H1 (cell line): ENCODE measurements at regions not wholly inside any gene's neighbourhood (a gene's known extent, or its start where the extent isn't known, plus 50 kb on each side); places are given as distances from the start of the nearest gene placed in this dataset.

ENCODE experiments used
- CTCF ChIA-PET: fragments of 300-600 bp; sonication (Branson Sonifier 250); formaldehyde crosslinking; loops from one replicate; lab custom pipeline; 2021; ENCODE audit not compliant: partially characterized antibody; lab: Charles Lee
- POLR2A ChIA-PET: fragments of 300-600 bp; sonication (Branson Sonifier 250); formaldehyde crosslinking; loops from one replicate; lab custom pipeline; 2021; ENCODE audit warnings: inconsistent platforms; ENCODE audit not compliant: partially characterized antibody; lab: Charles Lee
- DNase-seq, 2 experiments: peaks; one replicate each; pipeline versions ENCODE4 v3.0.0 to v3.0.0-alpha.2; 2010 to 2022; ENCODE audit warnings: low spot score in 2 of 2, low read depth in 1 of 2, mixed read lengths in 1 of 2
- FAIRE-seq: peaks from 2 replicates; lab custom pipeline; 2011; peaks lifted over from hg19 to GRCh38; lab: Jason Lieb, UNC
- H2AFZ ChIP-seq: 2 replicates; pipeline ENCODE4 v1.8.1; 2012; ENCODE audit warnings: low read length, inconsistent platforms
- H2AK5ac ChIP-seq: 2 replicates; pipeline ENCODE4 v1.6.1; 2013; ENCODE audit warnings: low read depth, low read length
- H2BK120ac ChIP-seq: replicated peaks from 2 replicates; pipeline ENCODE3; 2013; ENCODE audit warnings: low read depth, low read length, inconsistent platforms
- H2BK12ac ChIP-seq: 2 replicates; pipeline ENCODE4 v1.6.1; 2013; ENCODE audit warnings: low read depth, low read length
- H2BK15ac ChIP-seq: 2 replicates; pipeline ENCODE4 v1.6.1; 2013; ENCODE audit warnings: low read length
- H2BK20ac ChIP-seq: 2 replicates; pipeline ENCODE4 v1.6.1; 2013; ENCODE audit warnings: low read length
- H2BK5ac ChIP-seq: 2 replicates; pipeline ENCODE4 v1.6.1; 2013; ENCODE audit warnings: low read depth, low read length
- H3K14ac ChIP-seq: 2 replicates; pipeline ENCODE4 v1.6.1; 2013; ENCODE audit warnings: inconsistent platforms; ENCODE audit not compliant: insufficient read length
- H3K18ac ChIP-seq: 2 replicates; pipeline ENCODE4 v1.6.1; 2013; ENCODE audit warnings: low read length; ENCODE audit errors: extremely low read depth
- H3K23ac ChIP-seq: 2 replicates; pipeline ENCODE4 v1.6.1; 2013; ENCODE audit warnings: inconsistent platforms; ENCODE audit not compliant: insufficient read length
- H3K23me2 ChIP-seq: 2 replicates; pipeline ENCODE4 v1.6.1; 2013; ENCODE audit warnings: low read depth, low read length
- H3K27ac ChIP-seq: 2 replicates; pipeline ENCODE4 v1.6.1; 2011; ENCODE audit warnings: low read depth, low read length, inconsistent platforms
- H3K27me3 ChIP-seq, 4 experiments: replicated peaks in 1 of 4; 1 replicate in 1 of 4; 2 replicates in 3 of 4; pipeline versions ENCODE4 v1.6.1 to v1.8.1; 2011 to 2013; ENCODE audit warnings: low read length in 3 of 4, mild to moderate bottlenecking in 3 of 4, inconsistent platforms in 2 of 4, mixed read lengths in 2 of 4, moderate library complexity in 1 of 4; ENCODE audit not compliant: control insufficient read depth in 3 of 4, insufficient read depth in 3 of 4; ENCODE audit errors: extremely low read depth in 1 of 4
- H3K36me3 ChIP-seq, 4 experiments: 2 replicates each; pipeline versions ENCODE4 v1.6.1 to v1.8.1; 2011 to 2013; ENCODE audit warnings: mild to moderate bottlenecking in 4 of 4, low read length in 3 of 4, moderate library complexity in 2 of 4, control low read depth in 1 of 4, inconsistent platforms in 1 of 4; ENCODE audit not compliant: insufficient read depth in 4 of 4, control insufficient read depth in 2 of 4
- H3K4ac ChIP-seq: replicated peaks from 2 replicates; pipeline ENCODE3; 2013; ENCODE audit warnings: low read length, low read depth, mixed read lengths, inconsistent platforms; ENCODE audit not compliant: insufficient read length
- H3K4me1 ChIP-seq, 4 experiments: replicated peaks in 1 of 4; 1 replicate in 1 of 4; 2 replicates in 3 of 4; pipeline versions ENCODE4 v1.6.1 to v1.8.1; 2011 to 2013; ENCODE audit warnings: low read length in 3 of 4, inconsistent platforms in 2 of 4, mixed read lengths in 1 of 4; ENCODE audit not compliant: insufficient read depth in 4 of 4, control insufficient read depth in 3 of 4
- H3K4me2 ChIP-seq, 2 experiments: 2 replicates each; pipeline versions ENCODE4 v1.6.1 to v1.8.1; 2011 to 2013; ENCODE audit warnings: low read depth in 2 of 2, low read length in 2 of 2, control low read depth in 1 of 2, inconsistent platforms in 1 of 2, mild to moderate bottlenecking in 1 of 2; ENCODE audit not compliant: insufficient read depth in 1 of 2
- H3K4me3 ChIP-seq, 4 experiments: fragments of 200-600, 300-600 bp in 1 of 4; sonication (generic), shearing (Covaris generic), sonication (Bioruptor Twin) in 1 of 4; 2 replicates each; pipeline versions ENCODE4 v1.5.1 to v1.8.1; 2011 to 2016; ENCODE audit warnings: low read length in 4 of 4, low read depth in 3 of 4, control low read depth in 2 of 4, inconsistent platforms in 2 of 4, mild to moderate bottlenecking in 2 of 4, mixed read lengths in 1 of 4, moderate library complexity in 1 of 4; ENCODE audit not compliant: insufficient read depth in 2 of 4; ENCODE audit errors: extremely low read depth in 1 of 4
- H3K56ac ChIP-seq: replicated peaks from 2 replicates; pipeline ENCODE3; 2013; ENCODE audit warnings: low read depth, mild to moderate bottlenecking, mixed read lengths, low read length, inconsistent platforms; ENCODE audit not compliant: insufficient read length
- H3K79me1 ChIP-seq: 2 replicates; pipeline ENCODE4 v1.6.1; 2013; ENCODE audit warnings: low read depth, low read length, control low read depth
- H3K79me2 ChIP-seq, 2 experiments: 2 replicates each; pipeline versions ENCODE4 v1.6.1 to v1.8.1; 2012 to 2013; ENCODE audit warnings: low read length in 2 of 2, mild to moderate bottlenecking in 2 of 2, inconsistent platforms in 1 of 2; ENCODE audit not compliant: insufficient read depth in 2 of 2, control insufficient read depth in 1 of 2
- H3K9ac ChIP-seq, 4 experiments: replicated peaks in 1 of 4; 1 replicate in 1 of 4; 2 replicates in 3 of 4; pipeline versions ENCODE4 v1.6.1 to v1.8.1; 2011 to 2013; ENCODE audit warnings: low read depth in 3 of 4, low read length in 3 of 4, control low read depth in 2 of 4, mild to moderate bottlenecking in 2 of 4, moderate library complexity in 2 of 4, inconsistent platforms in 1 of 4; ENCODE audit errors: extremely low read depth in 1 of 4
- H3K9me3 ChIP-seq, 2 experiments: 2 replicates each; pipeline versions ENCODE4 v1.6.1 to v1.8.1; 2012 to 2013; ENCODE audit warnings: mild to moderate bottlenecking in 2 of 2, moderate library complexity in 2 of 2, control low read depth in 1 of 2, inconsistent platforms in 1 of 2, low read depth in 1 of 2, low read length in 1 of 2, mixed read lengths in 1 of 2; ENCODE audit not compliant: insufficient read depth in 2 of 2
- H4K20me1 ChIP-seq, 2 experiments: replicated peaks in 1 of 2; 2 replicates each; pipeline versions ENCODE3 to v1.8.1; 2011 to 2013; ENCODE audit warnings: inconsistent platforms in 2 of 2, low read length in 2 of 2, mild to moderate bottlenecking in 1 of 2; ENCODE audit not compliant: insufficient read depth in 2 of 2, control insufficient read depth in 1 of 2
- H4K5ac ChIP-seq: 2 replicates; pipeline ENCODE4 v1.6.1; 2013; ENCODE audit warnings: low read length, low read depth, mixed read lengths, inconsistent platforms; ENCODE audit not compliant: insufficient read length
- H4K8ac ChIP-seq: 2 replicates; pipeline ENCODE4 v1.8.0; 2013; ENCODE audit warnings: mild to moderate bottlenecking, moderate library complexity, low read length, inconsistent platforms; ENCODE audit not compliant: insufficient read depth; ENCODE audit errors: extremely low read depth
- H4K91ac ChIP-seq: replicated peaks from 2 replicates; pipeline ENCODE3; 2013; ENCODE audit warnings: low read length, mixed read lengths, inconsistent platforms; ENCODE audit not compliant: insufficient read length
- WGBS, 2 experiments: shearing (Covaris generic) in 1 of 2; methylation state at CpG; one replicate each; pipeline versions ENCODE4 v1.1.6 to v1.1.7; 2013 to 2015; ENCODE audit warnings: low lambda C conversion rate in 2 of 2, mixed read lengths in 2 of 2, inconsistent platforms in 1 of 2, low coverage in 1 of 2, missing lambda C conversion rate in 1 of 2; ENCODE audit not compliant: insufficient replicate concordance in 2 of 2, insufficient coverage in 1 of 2, insufficient read length in 1 of 2; ENCODE audit errors: extremely low coverage in 1 of 2, missing lambda C conversion rate in 1 of 2; 5-methylcytosine and 5-hydroxymethylcytosine counted together
- TF ChIP-seq, protein P1 (sequence below): fragments of 300-600 bp; sonication (generic); IDR thresholded peaks from 2 replicates; pipeline ENCODE4 v1.7.1; 2012; ENCODE audit warnings: low read length, moderate library complexity, mild to moderate bottlenecking, inconsistent platforms; ENCODE audit not compliant: insufficient replicate concordance

DNA sequence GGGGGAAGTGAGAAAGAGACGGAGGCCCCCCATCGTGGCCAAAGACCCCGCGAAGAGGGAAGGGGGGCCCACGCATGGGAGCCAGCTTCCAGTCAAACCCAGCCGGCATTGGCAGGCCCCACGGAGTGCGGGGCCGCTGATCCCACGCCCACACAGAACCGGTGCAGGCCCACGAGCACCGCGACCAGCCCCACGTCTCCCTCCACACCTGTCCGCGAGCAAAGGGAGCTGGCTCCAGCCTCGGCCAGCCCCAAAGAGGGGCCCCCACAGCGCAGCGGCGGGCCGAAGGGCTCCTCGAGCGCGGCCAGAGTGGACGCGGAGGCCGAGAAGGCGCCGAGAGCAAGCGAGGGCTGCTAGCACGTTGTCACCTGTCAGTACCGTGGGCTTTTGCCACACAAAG is 125.0 kb upstream of the TWIST2 start:
- 91% methylated on average over 33 of the region's 33 CpGs; no CpG with 5 or more reads in 1 of the 2 experiments for WGBS, 2 experiments
- H2AFZ ChIP-seq: no peak overlapping the region
- H3K79me1 ChIP-seq: no peaks in the 10 kb centered on the region
- no peaks in the 10 kb centered on the region for H3K27me3 ChIP-seq
- no peak overlapping the region for H3K56ac ChIP-seq
- no peak overlapping the region for H3K18ac ChIP-seq
- H3K79me2 ChIP-seq: no peaks in the 10 kb centered on the region
- FAIRE-seq (no peak), DNase-seq (no peak)
- no peak overlapping the region for H3K23ac ChIP-seq
- no peak overlapping the region for H2BK12ac ChIP-seq
- no peak overlapping the region for H3K9ac ChIP-seq
- no peak overlapping the region for H4K8ac ChIP-seq
- H2BK15ac ChIP-seq: no peak overlapping the region
- ChIA-PET CTCF (no interaction called here), POLR2A (no interaction called here)
- no peak overlapping the region for H4K91ac ChIP-seq
- H3K4me3 ChIP-seq: no peak overlapping the region
- no peak overlapping the region for H3K27ac ChIP-seq
- H3K4ac ChIP-seq: no peak overlapping the region
- no peak overlapping the region for H2BK5ac ChIP-seq
- H3K4me1 ChIP-seq: no peaks in the 10 kb centered on the region
- no peak overlapping the region for H4K5ac ChIP-seq
- no peaks in the 10 kb centered on the region for H3K9me3 ChIP-seq
- H2AK5ac ChIP-seq: no peak overlapping the region
- no peak overlapping the region for H3K4me2 ChIP-seq
- no peaks in the 10 kb centered on the region for H3K36me3 ChIP-seq
- H4K20me1 ChIP-seq: no peaks in the 10 kb centered on the region
- H3K14ac ChIP-seq: no peak overlapping the region
- H3K23me2 ChIP-seq: no peaks in the 10 kb centered on the region
- H2BK120ac ChIP-seq: no peak overlapping the region
- H2BK20ac ChIP-seq: no peak overlapping the region
- TF ChIP-seq, protein P1, sequence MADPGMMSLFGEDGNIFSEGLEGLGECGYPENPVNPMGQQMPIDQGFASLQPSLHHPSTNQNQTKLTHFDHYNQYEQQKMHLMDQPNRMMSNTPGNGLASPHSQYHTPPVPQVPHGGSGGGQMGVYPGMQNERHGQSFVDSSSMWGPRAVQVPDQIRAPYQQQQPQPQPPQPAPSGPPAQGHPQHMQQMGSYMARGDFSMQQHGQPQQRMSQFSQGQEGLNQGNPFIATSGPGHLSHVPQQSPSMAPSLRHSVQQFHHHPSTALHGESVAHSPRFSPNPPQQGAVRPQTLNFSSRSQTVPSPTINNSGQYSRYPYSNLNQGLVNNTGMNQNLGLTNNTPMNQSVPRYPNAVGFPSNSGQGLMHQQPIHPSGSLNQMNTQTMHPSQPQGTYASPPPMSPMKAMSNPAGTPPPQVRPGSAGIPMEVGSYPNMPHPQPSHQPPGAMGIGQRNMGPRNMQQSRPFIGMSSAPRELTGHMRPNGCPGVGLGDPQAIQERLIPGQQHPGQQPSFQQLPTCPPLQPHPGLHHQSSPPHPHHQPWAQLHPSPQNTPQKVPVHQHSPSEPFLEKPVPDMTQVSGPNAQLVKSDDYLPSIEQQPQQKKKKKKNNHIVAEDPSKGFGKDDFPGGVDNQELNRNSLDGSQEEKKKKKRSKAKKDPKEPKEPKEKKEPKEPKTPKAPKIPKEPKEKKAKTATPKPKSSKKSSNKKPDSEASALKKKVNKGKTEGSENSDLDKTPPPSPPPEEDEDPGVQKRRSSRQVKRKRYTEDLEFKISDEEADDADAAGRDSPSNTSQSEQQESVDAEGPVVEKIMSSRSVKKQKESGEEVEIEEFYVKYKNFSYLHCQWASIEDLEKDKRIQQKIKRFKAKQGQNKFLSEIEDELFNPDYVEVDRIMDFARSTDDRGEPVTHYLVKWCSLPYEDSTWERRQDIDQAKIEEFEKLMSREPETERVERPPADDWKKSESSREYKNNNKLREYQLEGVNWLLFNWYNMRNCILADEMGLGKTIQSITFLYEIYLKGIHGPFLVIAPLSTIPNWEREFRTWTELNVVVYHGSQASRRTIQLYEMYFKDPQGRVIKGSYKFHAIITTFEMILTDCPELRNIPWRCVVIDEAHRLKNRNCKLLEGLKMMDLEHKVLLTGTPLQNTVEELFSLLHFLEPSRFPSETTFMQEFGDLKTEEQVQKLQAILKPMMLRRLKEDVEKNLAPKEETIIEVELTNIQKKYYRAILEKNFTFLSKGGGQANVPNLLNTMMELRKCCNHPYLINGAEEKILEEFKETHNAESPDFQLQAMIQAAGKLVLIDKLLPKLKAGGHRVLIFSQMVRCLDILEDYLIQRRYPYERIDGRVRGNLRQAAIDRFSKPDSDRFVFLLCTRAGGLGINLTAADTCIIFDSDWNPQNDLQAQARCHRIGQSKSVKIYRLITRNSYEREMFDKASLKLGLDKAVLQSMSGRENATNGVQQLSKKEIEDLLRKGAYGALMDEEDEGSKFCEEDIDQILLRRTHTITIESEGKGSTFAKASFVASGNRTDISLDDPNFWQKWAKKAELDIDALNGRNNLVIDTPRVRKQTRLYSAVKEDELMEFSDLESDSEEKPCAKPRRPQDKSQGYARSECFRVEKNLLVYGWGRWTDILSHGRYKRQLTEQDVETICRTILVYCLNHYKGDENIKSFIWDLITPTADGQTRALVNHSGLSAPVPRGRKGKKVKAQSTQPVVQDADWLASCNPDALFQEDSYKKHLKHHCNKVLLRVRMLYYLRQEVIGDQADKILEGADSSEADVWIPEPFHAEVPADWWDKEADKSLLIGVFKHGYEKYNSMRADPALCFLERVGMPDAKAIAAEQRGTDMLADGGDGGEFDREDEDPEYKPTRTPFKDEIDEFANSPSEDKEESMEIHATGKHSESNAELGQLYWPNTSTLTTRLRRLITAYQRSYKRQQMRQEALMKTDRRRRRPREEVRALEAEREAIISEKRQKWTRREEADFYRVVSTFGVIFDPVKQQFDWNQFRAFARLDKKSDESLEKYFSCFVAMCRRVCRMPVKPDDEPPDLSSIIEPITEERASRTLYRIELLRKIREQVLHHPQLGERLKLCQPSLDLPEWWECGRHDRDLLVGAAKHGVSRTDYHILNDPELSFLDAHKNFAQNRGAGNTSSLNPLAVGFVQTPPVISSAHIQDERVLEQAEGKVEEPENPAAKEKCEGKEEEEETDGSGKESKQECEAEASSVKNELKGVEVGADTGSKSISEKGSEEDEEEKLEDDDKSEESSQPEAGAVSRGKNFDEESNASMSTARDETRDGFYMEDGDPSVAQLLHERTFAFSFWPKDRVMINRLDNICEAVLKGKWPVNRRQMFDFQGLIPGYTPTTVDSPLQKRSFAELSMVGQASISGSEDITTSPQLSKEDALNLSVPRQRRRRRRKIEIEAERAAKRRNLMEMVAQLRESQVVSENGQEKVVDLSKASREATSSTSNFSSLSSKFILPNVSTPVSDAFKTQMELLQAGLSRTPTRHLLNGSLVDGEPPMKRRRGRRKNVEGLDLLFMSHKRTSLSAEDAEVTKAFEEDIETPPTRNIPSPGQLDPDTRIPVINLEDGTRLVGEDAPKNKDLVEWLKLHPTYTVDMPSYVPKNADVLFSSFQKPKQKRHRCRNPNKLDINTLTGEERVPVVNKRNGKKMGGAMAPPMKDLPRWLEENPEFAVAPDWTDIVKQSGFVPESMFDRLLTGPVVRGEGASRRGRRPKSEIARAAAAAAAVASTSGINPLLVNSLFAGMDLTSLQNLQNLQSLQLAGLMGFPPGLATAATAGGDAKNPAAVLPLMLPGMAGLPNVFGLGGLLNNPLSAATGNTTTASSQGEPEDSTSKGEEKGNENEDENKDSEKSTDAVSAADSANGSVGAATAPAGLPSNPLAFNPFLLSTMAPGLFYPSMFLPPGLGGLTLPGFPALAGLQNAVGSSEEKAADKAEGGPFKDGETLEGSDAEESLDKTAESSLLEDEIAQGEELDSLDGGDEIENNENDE: no peak
